GM18508 (cell line): ENCODE measurements at regions not wholly inside any gene's neighbourhood (a gene's known extent, or its start where the extent isn't known, plus 50 kb on each side); places are given as distances from the start of the nearest gene placed in this dataset.
"Not testable (repeated sequence)": the region's sequence is repeated elsewhere in the genome, so short reads cannot be mapped to it uniquely, and the experiment has no call there.

Source experiments
- ATAC-seq: cut with Tn5 transposase; IDR thresholded peaks from one replicate; pipeline ENCODE4 v1.9.1; 2021; ENCODE audit warnings: moderate number of reproducible peaks; ENCODE audit not compliant: insufficient read depth, unreplicated experiment

GRCh38 chr2:192940767-192941166, 746.0 kb upstream of the TMEFF2 start:
- ATAC-seq = no peak

GRCh38 chr2:192932376-192932775, 737.6 kb upstream of the TMEFF2 start:
- no peak for ATAC-seq

DNA sequence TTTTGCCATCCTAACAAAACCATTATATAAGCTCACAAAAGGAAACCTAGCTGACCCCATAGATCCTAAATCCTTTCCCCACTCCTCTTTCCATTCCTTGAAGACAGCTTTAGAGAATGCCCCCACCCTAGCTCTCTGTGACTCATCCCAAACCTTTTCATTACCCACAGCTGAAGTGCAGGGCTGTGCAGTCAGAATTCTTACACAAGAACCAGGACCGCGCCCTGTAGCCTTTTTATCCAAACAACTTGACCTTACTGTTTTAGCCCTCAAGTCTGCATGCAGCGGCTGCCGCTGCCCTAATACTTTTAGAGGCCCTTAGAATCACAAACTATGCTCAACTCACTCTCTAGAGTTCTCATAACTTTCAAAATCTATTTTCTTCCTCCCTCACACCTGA, 726.9 kb upstream of the TMEFF2 start:
- not testable (repeated sequence) for ATAC-seq

GRCh38 chr2:192901446-192901845, 706.7 kb upstream of the TMEFF2 start:
- no peak for ATAC-seq

DNA sequence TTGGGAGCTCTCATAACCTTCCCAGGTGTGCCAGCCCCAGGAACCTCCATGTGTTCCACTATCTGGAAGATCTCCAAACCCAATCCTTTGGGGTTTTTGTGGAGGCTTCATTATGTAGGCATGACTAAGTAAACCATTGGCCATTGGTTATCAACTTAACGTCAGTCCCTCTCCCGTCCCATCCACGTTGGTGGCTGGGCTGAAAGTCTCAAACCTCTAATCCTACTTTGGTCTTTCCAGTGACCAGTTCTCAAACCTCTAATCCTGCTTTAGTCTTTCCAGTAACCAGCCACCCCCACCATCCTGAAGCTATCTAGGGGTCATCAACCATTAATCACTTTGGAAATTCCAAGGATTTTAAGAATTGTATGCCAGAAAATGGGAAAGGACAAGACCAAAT, 704.7 kb upstream of the TMEFF2 start:
- no peak for ATAC-seq

GRCh38 chr2:192893976-192894375, 699.2 kb upstream of the TMEFF2 start:
- not testable (repeated sequence) for ATAC-seq

GRCh38 chr2:192888109-192888508, 693.4 kb upstream of the TMEFF2 start:
- no peak for ATAC-seq

GRCh38 chr2:192887337-192887736, 692.6 kb upstream of the TMEFF2 start:
- no peak for ATAC-seq

GRCh38 chr2:192886636-192887035, 691.9 kb upstream of the TMEFF2 start:
- no peak for ATAC-seq

DNA sequence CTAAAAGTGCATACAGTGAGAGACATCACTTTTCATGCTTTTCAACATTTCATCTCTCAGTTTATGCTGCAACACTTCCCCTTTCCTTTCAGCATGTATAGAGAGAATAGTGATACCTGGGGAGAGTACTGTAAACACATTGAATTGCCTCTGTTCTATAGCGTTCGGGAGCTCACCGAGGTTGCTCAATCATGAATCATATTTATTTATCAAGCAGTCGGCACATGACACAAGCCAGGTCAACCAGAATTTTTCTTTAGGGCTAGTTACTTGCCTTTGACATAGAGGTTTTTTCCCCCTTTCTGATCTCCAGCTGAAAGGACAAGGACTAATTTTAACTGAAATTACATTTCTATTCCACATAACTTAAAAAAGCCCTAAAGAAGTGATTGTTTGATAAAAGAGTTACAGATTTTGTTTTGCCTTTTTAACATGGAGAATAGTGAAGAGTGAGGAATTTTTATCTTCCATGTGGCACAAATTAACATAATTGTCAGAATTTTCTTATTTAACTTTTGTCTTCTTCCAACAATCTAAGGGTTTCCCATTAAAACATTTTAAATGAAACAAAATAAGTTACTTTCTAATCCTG, 690.9 kb upstream of the TMEFF2 start:
- ATAC-seq = no peak

DNA sequence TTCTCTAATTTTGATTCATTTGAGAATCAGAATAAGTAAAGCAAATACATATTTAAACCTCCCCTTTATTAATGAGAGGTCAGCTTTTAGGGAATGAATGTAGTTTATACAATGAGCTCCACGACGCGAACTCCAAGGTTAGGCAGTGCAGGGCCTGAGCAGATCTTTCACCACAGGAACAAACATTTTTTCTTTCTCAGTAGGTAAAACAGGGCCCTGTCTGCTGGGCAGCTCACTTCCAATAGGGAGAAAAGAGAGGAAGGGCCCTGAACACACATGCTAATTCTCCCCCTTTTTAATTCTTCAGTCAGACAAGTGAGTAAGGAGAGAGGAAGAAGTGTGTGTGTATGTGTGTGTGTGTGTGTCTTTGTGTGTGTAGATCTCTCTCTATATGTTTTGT, 682.4 kb upstream of the TMEFF2 start:
- ATAC-seq = no peak

DNA sequence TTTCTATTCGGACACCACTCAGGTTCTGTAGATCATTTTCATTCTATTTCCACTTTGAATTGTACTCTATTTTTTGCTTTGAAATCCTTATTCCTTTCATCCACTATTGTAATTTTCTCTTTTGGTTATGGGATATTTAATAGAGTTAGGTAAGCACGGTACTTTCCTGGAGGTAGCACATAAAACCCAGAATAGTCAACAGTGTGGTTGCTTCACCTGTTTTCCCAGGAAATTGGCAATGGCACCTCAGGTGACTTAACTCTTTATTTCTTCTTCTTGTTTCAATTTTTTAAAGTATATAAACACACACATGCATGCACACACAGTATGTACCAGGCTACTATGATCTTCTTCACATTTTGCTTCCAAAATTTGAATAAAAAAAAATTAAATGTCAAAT, 682.0 kb upstream of the TMEFF2 start:
- ATAC-seq = no peak

DNA sequence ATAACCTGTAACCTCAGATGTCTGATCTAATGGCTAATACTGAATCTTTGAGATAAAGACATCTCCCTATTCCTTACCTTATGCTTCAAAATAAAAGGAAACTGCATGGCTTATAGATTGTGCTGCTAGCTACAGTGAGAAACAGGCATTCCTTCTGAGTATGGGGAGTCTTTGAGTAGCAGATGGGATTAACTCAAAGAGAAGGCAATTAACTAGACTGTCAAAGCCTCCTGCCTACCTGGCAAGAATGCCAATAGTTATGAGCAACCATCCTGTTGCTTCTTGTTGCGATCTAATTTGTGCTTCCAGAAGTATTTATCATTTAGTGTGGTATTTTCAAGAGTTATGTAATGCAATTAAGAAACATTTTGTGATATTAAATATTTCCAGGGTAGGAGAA, 660.0 kb upstream of the TMEFF2 start:
- ATAC-seq = no peak

DNA sequence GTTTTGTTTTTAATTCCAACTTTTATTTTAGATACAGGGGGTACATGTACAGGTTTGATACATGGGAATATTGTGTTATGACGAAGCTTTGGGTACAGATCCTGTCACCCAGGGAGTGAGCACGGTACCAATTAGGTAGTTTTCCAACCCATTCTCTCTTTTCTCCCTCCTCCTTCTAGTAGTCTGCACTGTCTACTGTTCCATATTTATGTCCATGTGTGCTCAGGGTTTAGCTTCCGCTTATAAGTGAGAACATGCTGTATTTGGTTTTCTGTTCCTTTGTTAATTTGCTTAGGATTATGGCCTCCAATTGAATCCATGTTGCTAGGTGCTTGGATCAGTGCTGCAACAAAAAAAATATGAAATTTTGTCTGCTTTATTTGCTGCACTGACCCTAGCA, 659.3 kb upstream of the TMEFF2 start:
- no peak for ATAC-seq

GRCh38 chr2:192828947-192829346, 634.2 kb upstream of the TMEFF2 start:
- no peak for ATAC-seq

DNA sequence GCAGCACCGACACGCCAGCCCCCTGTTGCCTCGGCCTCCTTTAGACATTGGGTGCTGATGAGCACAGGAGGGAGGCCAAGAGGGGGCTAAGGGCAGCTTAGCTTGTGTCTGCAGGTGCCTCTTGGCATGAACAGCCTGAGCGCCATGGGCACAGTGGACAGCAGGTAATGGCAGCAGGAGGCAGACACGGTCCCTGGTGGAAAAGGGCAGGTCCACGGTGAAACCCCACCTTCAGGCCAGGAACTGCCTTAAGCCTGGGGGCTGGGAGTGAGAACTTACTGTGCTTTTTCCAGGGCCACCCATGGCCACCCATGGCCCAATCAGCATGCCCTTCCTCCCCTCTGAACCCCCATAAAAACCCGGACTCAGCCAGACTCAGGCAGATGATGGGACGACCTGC, 633.4 kb upstream of the TMEFF2 start:
- ATAC-seq = no peak

- ATAC-seq = no peak
Observed at GRCh38 chr2:192827735-192828134, 633.0 kb upstream of the TMEFF2 start.

DNA sequence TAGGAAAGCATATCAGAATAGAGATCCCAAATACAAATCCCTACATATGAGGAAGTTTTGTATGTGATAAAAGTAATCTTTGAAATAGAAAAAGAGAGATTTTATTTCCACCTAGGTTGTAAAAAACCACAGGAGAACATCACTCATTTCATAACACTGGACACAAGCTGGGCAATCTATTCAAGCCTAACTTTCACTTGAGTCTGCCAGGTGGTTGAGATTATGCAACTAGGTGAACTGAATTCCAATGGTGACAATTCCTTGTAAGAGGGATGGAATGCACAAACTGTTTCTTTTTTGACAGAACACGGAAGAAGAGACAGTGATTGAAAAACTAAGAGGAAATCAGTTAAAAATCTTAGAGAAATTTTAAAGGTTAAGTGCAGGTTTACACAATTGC, 619.6 kb upstream of the TMEFF2 start:
- no peak for ATAC-seq

DNA sequence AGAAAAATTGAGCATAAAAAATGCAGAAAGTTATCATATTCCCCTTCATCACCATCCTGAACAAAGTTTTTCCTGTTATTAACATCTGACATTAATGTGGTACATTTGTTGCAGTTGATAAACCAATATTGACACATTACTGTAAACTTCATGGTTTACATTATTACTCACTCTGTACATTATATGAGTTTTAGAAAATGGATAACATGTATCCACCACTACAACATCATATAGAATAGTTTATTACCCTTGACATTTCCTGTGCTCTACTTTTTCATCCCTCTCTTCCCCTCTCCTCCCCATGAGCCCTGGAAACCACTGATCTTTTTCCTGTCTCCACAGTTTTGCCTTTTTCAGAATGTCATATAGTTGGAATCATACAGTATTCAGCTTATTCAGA, 618.6 kb upstream of the TMEFF2 start:
- ATAC-seq = no peak

GRCh38 chr2:192809173-192809572, 614.4 kb upstream of the TMEFF2 start:
- no peak for ATAC-seq

- no peak for ATAC-seq
Observed at GRCh38 chr2:192783643-192784042, 588.9 kb upstream of the TMEFF2 start.

- no peak for ATAC-seq
Observed at GRCh38 chr2:192775459-192776262, 580.9 kb upstream of the TMEFF2 start.
